HepG2 (cell line): ENCODE measurements at regions not wholly inside any gene's neighbourhood (a gene's known extent, or its start where the extent isn't known, plus 50 kb on each side); places are given as distances from the start of the nearest gene placed in this dataset.
A peak's percentile ranks its signal among the peaks of the same experiment; 100 is the strongest.

Experiments used
- CEBPB ChIP-seq: IDR thresholded peaks from 2 replicates; pipeline ENCODE4 v1.6.1; 2011; ENCODE audit warnings: low read depth, low read length, improper control_type of control experiment, borderline replicate concordance
- DRAP1 ChIP-seq: IDR thresholded peaks from 2 replicates; pipeline ENCODE4 v1.6.1; 2016; ENCODE audit warnings: missing genetic modification reagents, missing compliant biosample characterization
- FOXJ3 ChIP-seq: sonication (generic); formaldehyde crosslinking; IDR thresholded peaks from 2 replicates; pipeline ENCODE4 v1.4.0; 2020; ENCODE audit warnings: missing genetic modification reagents, mild to moderate bottlenecking, borderline replicate concordance
- FOXO1 ChIP-seq: sonication (generic); formaldehyde crosslinking; IDR thresholded peaks from 2 replicates; pipeline ENCODE4 v1.4.0; 2020; ENCODE audit warnings: missing genetic modification reagents
- MAF1 ChIP-seq: sonication (generic); formaldehyde crosslinking; IDR thresholded peaks from 2 replicates; pipeline ENCODE4 v1.5.0; 2020; ENCODE audit warnings: missing genetic modification reagents, borderline replicate concordance
- MLLT10 ChIP-seq: sonication (generic); formaldehyde crosslinking; IDR thresholded peaks from 2 replicates; pipeline ENCODE4 v1.4.0; 2020; ENCODE audit warnings: missing genetic modification reagents
- NPAS2 ChIP-seq: sonication (generic); formaldehyde crosslinking; IDR thresholded peaks from 2 replicates; pipeline ENCODE4 v1.8.0; 2022; ENCODE audit warnings: mild to moderate bottlenecking, missing genetic modification reagents, borderline replicate concordance
- NR2F1 ChIP-seq, 2 experiments: fragments of 450-650 bp in 1 of 2; formaldehyde crosslinking in 1 of 2; IDR thresholded peaks; 2 replicates each; pipeline versions ENCODE4 v1.5.0 to v1.6.1; 2016 to 2020; ENCODE audit warnings: mild to moderate bottlenecking in 1 of 2, missing compliant biosample characterization in 1 of 2, missing genetic modification reagents in 1 of 2, moderate library complexity in 1 of 2
- PAX8 ChIP-seq: sonication (generic); formaldehyde crosslinking; IDR thresholded peaks from 2 replicates; pipeline ENCODE4 v1.8.0; 2022; ENCODE audit warnings: mild to moderate bottlenecking, missing genetic modification reagents, borderline replicate concordance
- SOX5 ChIP-seq: IDR thresholded peaks from 2 replicates; pipeline ENCODE4 v1.6.1; 2016; ENCODE audit warnings: borderline replicate concordance
- SOX6 ChIP-seq, 2 experiments: fragments of 450-650 bp in 1 of 2; sonication (generic) in 1 of 2; formaldehyde crosslinking in 1 of 2; IDR thresholded peaks; 2 replicates each; pipeline versions ENCODE4 v1.4.0 to v1.6.1; 2017 to 2020; ENCODE audit warnings: antibody characterized with exemption in 1 of 2, mild to moderate bottlenecking in 1 of 2, missing genetic modification reagents in 1 of 2
- SRY ChIP-seq: sonication (generic); formaldehyde crosslinking; IDR thresholded peaks from 2 replicates; pipeline ENCODE4 v1.8.0; 2022; ENCODE audit warnings: mild to moderate bottlenecking, missing genetic modification reagents
- TCF12 ChIP-seq, 2 experiments: fragments of 450-650 bp in 1 of 2; sonication (generic) in 1 of 2; formaldehyde crosslinking in 1 of 2; IDR thresholded peaks; 2 replicates each; pipeline versions ENCODE4 v1.6.1 to v1.8.0; 2017 to 2022; ENCODE audit warnings: antibody characterized with exemption in 1 of 2, mild to moderate bottlenecking in 1 of 2, missing genetic modification reagents in 1 of 2, moderate library complexity in 1 of 2
- ZNF292 ChIP-seq: sonication (generic); formaldehyde crosslinking; IDR thresholded peaks from 2 replicates; pipeline ENCODE4 v1.8.1; 2022; ENCODE audit warnings: mild to moderate bottlenecking, low read depth, missing genetic modification reagents, borderline replicate concordance
- ZNF33B ChIP-seq: sonication (generic); formaldehyde crosslinking; IDR thresholded peaks from 2 replicates; pipeline ENCODE4 v1.5.1; 2020; ENCODE audit warnings: mild to moderate bottlenecking, missing genetic modification reagents
- ZNF660 ChIP-seq: sonication (generic); formaldehyde crosslinking; IDR thresholded peaks from 2 replicates; pipeline ENCODE4 v1.5.1; 2020; ENCODE audit warnings: mild to moderate bottlenecking, low read depth, missing genetic modification reagents, borderline replicate concordance
- ZNF678 ChIP-seq: sonication (generic); formaldehyde crosslinking; IDR thresholded peaks from 2 replicates; pipeline ENCODE4 v1.4.0; 2020; ENCODE audit warnings: mild to moderate bottlenecking, missing genetic modification reagents
- TF ChIP-seq, protein P1 (sequence below): IDR thresholded peaks from 2 replicates; pipeline ENCODE4 v1.6.1; 2016; ENCODE audit warnings: missing compliant biosample characterization, missing genetic modification reagents, borderline replicate concordance
- TF ChIP-seq, protein P2 (sequence below), 2 experiments: fragments of 450-650 bp in 1 of 2; sonication (generic) in 1 of 2; formaldehyde crosslinking; IDR thresholded peaks; 2 replicates each; pipeline versions ENCODE4 v1.5.0 to v1.8.0; 2020 to 2022; ENCODE audit warnings: mild to moderate bottlenecking in 1 of 2, missing genetic modification reagents in 1 of 2
- TF ChIP-seq, protein P3 (sequence below): sonication (generic); formaldehyde crosslinking; conservative IDR thresholded peaks from 2 replicates; pipeline ENCODE4 v1.4.0; 2020; ENCODE audit warnings: missing genetic modification reagents
- TF ChIP-seq, protein P4 (sequence below): sonication (generic); formaldehyde crosslinking; IDR thresholded peaks from 2 replicates; pipeline ENCODE4 v1.5.1; 2020; ENCODE audit warnings: missing genetic modification reagents, mild to moderate bottlenecking, borderline replicate concordance
- TF ChIP-seq, protein P5 (sequence below): IDR thresholded peaks from 2 replicates; pipeline ENCODE4 v1.6.1; 2018; ENCODE audit warnings: missing genetic modification reagents, mild to moderate bottlenecking, missing compliant biosample characterization

DNA sequence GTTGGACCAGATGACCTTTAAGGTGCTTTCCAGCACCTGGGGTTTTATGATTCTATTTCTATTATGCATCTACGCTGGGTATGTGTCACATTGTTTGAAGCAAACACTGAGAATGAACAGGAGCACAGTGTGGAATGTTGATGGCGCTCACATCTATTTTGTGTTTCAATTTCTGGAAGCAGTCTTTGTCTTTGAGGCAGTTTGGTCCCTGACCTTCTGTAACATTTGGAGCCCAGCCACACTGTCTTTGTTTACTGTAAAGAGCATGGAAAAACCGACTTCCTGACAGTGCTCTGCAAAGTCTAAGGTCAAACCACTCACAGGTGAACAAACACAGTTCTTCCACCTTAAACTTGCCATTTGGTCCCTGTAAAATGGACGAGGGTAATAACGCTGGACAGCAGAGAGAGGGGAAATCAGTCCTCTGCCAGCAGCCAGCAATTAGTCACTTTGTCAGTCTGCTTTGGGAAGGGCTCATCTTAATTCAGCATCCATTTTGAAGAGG is 155.5 kb downstream of the PRL start (continued):
- TF ChIP-seq CEBPB (no peak), DRAP1 (CRISPR knock-in tag) (no peak), ZNF660 (no peak), FOXJ3 (peak; percentile 74; the same call in 1 of the 2 replicates), MAF1 (CRISPR knock-in tag) (no peak), MLLT10 (CRISPR knock-in tag) (no peak), NR2F1 (CRISPR knock-in tag; IDR thresholded peaks at IDR 0.05) (peak; percentile 64 to 87; a peak in 3 of 4 replicates), ZNF292 (CRISPR knock-in tag) (peak; percentile 81; the same call in 1 of the 2 replicates), FOXO1 (CRISPR knock-in tag) (peak; percentile 84), SOX6 (IDR thresholded peaks at IDR 0.05) (no peak), SOX6 (CRISPR knock-in tag; IDR thresholded peaks at IDR 0.05) (peak; percentile 90), SRY (CRISPR knock-in tag) (no peak), NPAS2 (no peak), PAX8 (CRISPR knock-in tag) (no peak), SOX5 (CRISPR knock-in tag) (peak; percentile 91), ZNF678 (CRISPR knock-in tag) (no peak), ZNF33B (CRISPR knock-in tag) (no peak), TCF12 (IDR thresholded peaks at IDR 0.05) (no peak), TCF12 (CRISPR knock-in tag; IDR thresholded peaks at IDR 0.05) (0 out of 2 replicates have a peak, but pooled peaks have one; percentile 57)
- TF ChIP-seq, protein P1, sequence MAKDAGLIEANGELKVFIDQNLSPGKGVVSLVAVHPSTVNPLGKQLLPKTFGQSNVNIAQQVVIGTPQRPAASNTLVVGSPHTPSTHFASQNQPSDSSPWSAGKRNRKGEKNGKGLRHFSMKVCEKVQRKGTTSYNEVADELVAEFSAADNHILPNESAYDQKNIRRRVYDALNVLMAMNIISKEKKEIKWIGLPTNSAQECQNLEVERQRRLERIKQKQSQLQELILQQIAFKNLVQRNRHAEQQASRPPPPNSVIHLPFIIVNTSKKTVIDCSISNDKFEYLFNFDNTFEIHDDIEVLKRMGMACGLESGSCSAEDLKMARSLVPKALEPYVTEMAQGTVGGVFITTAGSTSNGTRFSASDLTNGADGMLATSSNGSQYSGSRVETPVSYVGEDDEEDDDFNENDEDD (CRISPR knock-in tag) = no peak
- TF ChIP-seq, protein P2, sequence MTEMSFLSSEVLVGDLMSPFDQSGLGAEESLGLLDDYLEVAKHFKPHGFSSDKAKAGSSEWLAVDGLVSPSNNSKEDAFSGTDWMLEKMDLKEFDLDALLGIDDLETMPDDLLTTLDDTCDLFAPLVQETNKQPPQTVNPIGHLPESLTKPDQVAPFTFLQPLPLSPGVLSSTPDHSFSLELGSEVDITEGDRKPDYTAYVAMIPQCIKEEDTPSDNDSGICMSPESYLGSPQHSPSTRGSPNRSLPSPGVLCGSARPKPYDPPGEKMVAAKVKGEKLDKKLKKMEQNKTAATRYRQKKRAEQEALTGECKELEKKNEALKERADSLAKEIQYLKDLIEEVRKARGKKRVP (CRISPR knock-in tag; IDR thresholded peaks at IDR 0.05) = no peak
- TF ChIP-seq, protein P3, sequence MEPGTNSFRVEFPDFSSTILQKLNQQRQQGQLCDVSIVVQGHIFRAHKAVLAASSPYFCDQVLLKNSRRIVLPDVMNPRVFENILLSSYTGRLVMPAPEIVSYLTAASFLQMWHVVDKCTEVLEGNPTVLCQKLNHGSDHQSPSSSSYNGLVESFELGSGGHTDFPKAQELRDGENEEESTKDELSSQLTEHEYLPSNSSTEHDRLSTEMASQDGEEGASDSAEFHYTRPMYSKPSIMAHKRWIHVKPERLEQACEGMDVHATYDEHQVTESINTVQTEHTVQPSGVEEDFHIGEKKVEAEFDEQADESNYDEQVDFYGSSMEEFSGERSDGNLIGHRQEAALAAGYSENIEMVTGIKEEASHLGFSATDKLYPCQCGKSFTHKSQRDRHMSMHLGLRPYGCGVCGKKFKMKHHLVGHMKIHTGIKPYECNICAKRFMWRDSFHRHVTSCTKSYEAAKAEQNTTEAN = no peak
- TF ChIP-seq, protein P4, sequence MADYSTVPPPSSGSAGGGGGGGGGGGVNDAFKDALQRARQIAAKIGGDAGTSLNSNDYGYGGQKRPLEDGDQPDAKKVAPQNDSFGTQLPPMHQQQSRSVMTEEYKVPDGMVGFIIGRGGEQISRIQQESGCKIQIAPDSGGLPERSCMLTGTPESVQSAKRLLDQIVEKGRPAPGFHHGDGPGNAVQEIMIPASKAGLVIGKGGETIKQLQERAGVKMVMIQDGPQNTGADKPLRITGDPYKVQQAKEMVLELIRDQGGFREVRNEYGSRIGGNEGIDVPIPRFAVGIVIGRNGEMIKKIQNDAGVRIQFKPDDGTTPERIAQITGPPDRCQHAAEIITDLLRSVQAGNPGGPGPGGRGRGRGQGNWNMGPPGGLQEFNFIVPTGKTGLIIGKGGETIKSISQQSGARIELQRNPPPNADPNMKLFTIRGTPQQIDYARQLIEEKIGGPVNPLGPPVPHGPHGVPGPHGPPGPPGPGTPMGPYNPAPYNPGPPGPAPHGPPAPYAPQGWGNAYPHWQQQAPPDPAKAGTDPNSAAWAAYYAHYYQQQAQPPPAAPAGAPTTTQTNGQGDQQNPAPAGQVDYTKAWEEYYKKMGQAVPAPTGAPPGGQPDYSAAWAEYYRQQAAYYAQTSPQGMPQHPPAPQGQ (CRISPR knock-in tag) = no peak
- TF ChIP-seq, protein P5, sequence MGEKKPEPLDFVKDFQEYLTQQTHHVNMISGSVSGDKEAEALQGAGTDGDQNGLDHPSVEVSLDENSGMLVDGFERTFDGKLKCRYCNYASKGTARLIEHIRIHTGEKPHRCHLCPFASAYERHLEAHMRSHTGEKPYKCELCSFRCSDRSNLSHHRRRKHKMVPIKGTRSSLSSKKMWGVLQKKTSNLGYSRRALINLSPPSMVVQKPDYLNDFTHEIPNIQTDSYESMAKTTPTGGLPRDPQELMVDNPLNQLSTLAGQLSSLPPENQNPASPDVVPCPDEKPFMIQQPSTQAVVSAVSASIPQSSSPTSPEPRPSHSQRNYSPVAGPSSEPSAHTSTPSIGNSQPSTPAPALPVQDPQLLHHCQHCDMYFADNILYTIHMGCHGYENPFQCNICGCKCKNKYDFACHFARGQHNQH (CRISPR knock-in tag) = peak; percentile 63; the same call in 1 of the 2 replicates
